Lower leg skin (tissue), 4 donors: ENCODE measurements at regions not wholly inside any gene's neighbourhood (a gene's known extent, or its start where the extent isn't known, plus 50 kb on each side); places are given as distances from the start of the nearest gene placed in this dataset.

Experiments
- DNase-seq, 2 donors: peaks; one replicate each; pipeline ENCODE4 v3.0.0-alpha.2; 2019; ENCODE audit warnings: low spot score in 2 of 2
- H3K4me3 ChIP-seq: fragments of 200-600 bp; sonication (generic); 2 replicates; pipeline ENCODE4 v1.5.1; 2017; ENCODE audit warnings: mild to moderate bottlenecking, low read depth; ENCODE audit not compliant: poor library complexity, severe bottlenecking
- CTCF ChIP-seq, 3 donors: fragments of 450-650 bp; IDR thresholded peaks; one replicate each; pipeline ENCODE4 v1.5.1; 2016; ENCODE audit warnings: antibody characterized with exemption in 3 of 3, mild to moderate bottlenecking in 3 of 3, moderate library complexity in 2 of 3
- POLR2A ChIP-seq, 2 donors: fragments of 450-650 bp; IDR thresholded peaks; one replicate each; pipeline ENCODE4 v1.6.1; 2016 to 2017; ENCODE audit warnings: antibody characterized with exemption in 2 of 2, mild to moderate bottlenecking in 1 of 2, moderate library complexity in 1 of 2
- WGBS, 2 donors: methylation state at CpG; one replicate each; pipeline ENCODE4 v1.1.5; 2018; 5-methylcytosine and 5-hydroxymethylcytosine counted together
- intact Hi-C: fragments of 100-400 bp; cut with DNase I; formaldehyde crosslinking; loops from one replicate; pipeline ENCODE4 v1.15.0; 2023; ENCODE audit warnings: low total_unique reads

- intact Hi-C loops: no loop called here
- H3K4me3 ChIP-seq: no peak overlapping the region
- WGBS, 2 donors: 37 to 47% methylated on average over 2 of the region's 2 CpGs
- TF ChIP-seq CTCF (IDR thresholded peaks at IDR 0.05): no peak
- no peak for TF ChIP-seq POLR2A (IDR thresholded peaks at IDR 0.05)
- DNase-seq: no peak
Observed at GRCh38 chr16:13306161-13306995, 405.0 kb downstream of the SHISA9 start.

GRCh38 chr16:13307255-13307654 lies 405.9 kb downstream of the SHISA9 start:
- H3K4me3 ChIP-seq: no peak overlapping the region
- 29 to 46% methylated on average over 4 of the region's 4 CpGs for WGBS, 2 donors
- TF ChIP-seq POLR2A (IDR thresholded peaks at IDR 0.05): no peak
- TF ChIP-seq CTCF (IDR thresholded peaks at IDR 0.05): no peak
- intact Hi-C loops: no loop called here
- DNase-seq: no peak

DNA sequence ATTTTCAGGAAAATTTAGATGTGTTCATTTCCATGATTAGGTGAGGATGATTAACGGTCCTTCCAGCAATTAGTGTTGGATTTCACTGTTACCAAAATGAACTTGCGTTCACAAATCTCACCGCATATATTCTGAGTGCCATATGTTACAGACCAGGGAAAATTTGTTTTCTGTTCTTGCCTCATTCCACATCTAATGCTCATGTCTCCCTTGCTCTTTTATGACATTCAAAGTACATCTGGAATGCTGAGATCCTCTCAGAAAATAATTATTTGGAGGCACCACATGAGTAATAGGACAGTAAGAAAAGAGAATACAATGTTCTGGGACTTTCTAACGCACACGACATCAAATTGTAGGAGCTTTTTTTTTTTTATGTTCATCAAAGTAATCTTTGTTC lies 406.5 kb downstream of the SHISA9 start:
- intact Hi-C loops: no loop called here
- no peak for TF ChIP-seq CTCF (IDR thresholded peaks at IDR 0.05)
- H3K4me3 ChIP-seq: no peak overlapping the region
- 70 to 79% methylated on average over 5 of the region's 5 CpGs for WGBS, 2 donors
- DNase-seq: no peak

GRCh38 chr16:13312063-13312462 lies 410.7 kb downstream of the SHISA9 start:
- intact Hi-C loops: no loop called here
- no peak for DNase-seq
- H3K4me3 ChIP-seq: no peak overlapping the region
- TF ChIP-seq CTCF (IDR thresholded peaks at IDR 0.05) (no peak), POLR2A (IDR thresholded peaks at IDR 0.05) (no peak)
- 87 to 89% methylated on average over 1 of the region's 1 CpG for whole genome bisulfite sequencing, 2 donors

GRCh38 chr16:13313351-13313750 lies 412.0 kb downstream of the SHISA9 start:
- intact Hi-C loops: no loop called here
- TF ChIP-seq POLR2A (IDR thresholded peaks at IDR 0.05) (no peak), CTCF (IDR thresholded peaks at IDR 0.05) (no peak)
- H3K4me3 ChIP-seq: no peak overlapping the region
- no peak for DNase-seq

GRCh38 chr16:13314633-13315032 lies 413.2 kb downstream of the SHISA9 start:
- TF ChIP-seq CTCF (IDR thresholded peaks at IDR 0.05) (no peak), POLR2A (IDR thresholded peaks at IDR 0.05) (no peak)
- WGBS, 2 donors: 42 to 69% methylated on average over 2 of the region's 2 CpGs
- intact Hi-C loops: no loop called here
- DNase-seq: no peak
- H3K4me3 ChIP-seq: no peak overlapping the region
